Embryonic facial prominence (tissue), 1 donor: ENCODE measurements at regions not wholly inside any gene's neighbourhood (a gene's known extent, or its start where the extent isn't known, plus 50 kb on each side); places are given as distances from the start of the nearest gene placed in this dataset.
A peak's percentile ranks its signal among the peaks of the same experiment; 100 is the strongest.
"Not testable (repeated sequence)": the region's sequence is repeated elsewhere in the genome, so short reads cannot be mapped to it uniquely, and the experiment has no call there.

Experiments used
- DNase-seq: peaks from one replicate; pipeline ENCODE4 v3.0.0-alpha.2; 2016; ENCODE audit errors: extremely low spot score

GRCh38 chr19:14283813-14284520 lies 78.0 kb upstream of the ADGRL1 start:
- peak; percentile 37 for DNase-seq

- not testable (repeated sequence) for DNase-seq
Measured at GRCh38 chr19:14279270-14279669, 73.3 kb upstream of the ADGRL1 start.

DNA sequence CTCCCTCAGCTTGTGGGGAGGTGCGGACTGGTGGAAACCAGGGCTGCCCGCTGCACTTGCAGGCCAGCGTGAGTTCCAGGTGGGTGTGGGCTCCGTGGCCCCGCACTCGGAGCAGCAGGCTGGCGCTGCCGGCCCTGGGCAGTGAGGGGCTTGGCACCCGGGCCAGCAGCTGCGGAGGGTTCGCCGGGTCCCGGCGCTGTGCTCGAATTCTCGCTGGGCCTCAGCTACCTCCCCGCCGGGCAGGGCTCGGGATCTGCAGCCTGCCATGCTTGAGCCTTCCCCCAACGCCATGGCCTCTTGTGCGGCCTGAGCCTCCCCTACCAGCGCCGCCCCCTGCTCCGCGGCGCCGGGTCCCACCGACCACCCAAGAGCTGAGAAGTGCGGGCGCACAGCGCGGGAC lies 71.6 kb upstream of the ADGRL1 start:
- no peak for DNase-seq

GRCh38 chr19:14275823-14276222 lies 69.9 kb upstream of the ADGRL1 start:
- DNase-seq, result not testable (repeated sequence)

DNA sequence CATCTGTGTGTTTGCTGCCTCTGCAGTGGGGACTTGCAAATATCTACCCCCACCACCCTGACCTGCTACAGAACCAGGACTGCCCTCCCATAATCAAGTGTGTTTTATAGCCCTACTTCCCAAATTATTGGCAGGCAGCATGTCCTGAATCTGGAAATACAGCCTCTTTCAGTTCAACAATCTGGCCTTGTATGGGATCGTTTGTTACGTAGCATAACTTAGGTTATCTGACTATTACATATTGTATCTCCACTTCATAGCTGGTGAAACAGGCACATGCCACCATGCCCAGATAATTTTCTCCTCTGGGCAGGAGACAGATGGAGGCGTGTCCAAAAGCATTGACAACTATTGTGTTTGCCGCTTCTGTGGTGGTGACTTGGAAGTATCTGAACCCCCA lies 66.7 kb upstream of the ADGRL1 start:
- DNase-seq, result no peak

- DNase-seq, result no peak
Measured at GRCh38 chr19:14271840-14272239, 65.9 kb upstream of the ADGRL1 start.

GRCh38 chr19:14270557-14270956 lies 64.6 kb upstream of the ADGRL1 start:
- not testable (repeated sequence) for DNase-seq

DNA sequence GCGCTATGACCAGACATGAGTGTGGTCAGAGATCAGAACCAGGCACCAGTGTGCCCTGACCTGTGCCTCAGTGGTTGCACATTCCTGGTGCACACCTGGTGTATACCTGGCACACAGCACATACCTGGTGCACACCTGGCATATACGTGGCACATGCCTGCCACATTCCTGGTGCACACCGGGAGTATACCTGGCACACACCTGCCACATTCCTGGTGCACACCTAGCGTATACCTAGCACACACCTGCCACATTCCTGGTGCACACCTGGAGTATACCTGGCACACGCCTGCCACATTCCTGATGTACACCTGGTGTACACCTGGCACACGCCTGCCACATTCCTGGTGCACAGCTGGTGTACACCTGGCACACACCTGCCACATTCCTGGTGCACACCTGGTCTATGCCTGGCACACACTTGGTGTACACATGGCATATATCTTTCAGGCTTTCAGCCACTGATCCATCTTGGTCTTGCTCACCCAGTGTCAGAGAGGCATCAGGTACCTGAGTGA lies 61.3 kb upstream of the ADGRL1 start:
- no peak for DNase-seq

DNA sequence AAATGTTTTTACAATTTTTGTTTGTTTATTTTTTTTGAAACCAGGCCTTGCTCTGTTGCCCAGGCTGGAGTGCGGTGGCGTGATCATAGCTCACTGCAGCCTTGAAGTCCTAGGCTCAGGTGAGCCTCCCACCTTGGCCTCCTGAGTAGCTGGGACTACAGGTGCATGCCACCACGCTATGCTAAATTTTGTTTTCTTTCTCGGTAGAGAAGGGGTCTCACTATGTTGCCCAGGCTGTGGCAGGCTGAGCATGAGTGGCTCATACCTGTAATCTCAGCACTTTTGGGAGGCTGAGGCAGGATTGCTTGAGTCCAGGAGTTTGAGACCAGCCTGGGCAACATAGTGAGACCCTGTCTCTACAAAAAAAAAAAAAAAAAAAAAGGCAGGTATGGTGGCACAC lies 60.2 kb upstream of the ADGRL1 start:
- DNase-seq, result not testable (repeated sequence)

GRCh38 chr19:14265290-14266036 lies 59.5 kb upstream of the ADGRL1 start:
- DNase-seq, result no peak

GRCh38 chr19:14255902-14256649 lies 50.1 kb upstream of the ADGRL1 start:
- DNase-seq, result not testable (repeated sequence)
